Activated naive CD4-positive, alpha-beta T cell treated with anti-CD3 and anti-CD28 coated beads, Interleukin-2, amount 50 U/mL, for 24 hours (primary cell): ENCODE measurements at regions not wholly inside any gene's neighbourhood (a gene's known extent, or its start where the extent isn't known, plus 50 kb on each side); places are given as distances from the start of the nearest gene placed in this dataset.

ENCODE experiments used
- H3K27ac Mint-ChIP-seq: one replicate; pipeline ENCODE4 v1.8.0; 2021; ENCODE audit warnings: mild to moderate bottlenecking, mixed read lengths
- H3K27me3 Mint-ChIP-seq: one replicate; pipeline ENCODE4 v1.8.0; 2021; ENCODE audit warnings: mixed read lengths
- H3K36me3 Mint-ChIP-seq: one replicate; pipeline ENCODE4 v1.8.0; 2021; ENCODE audit warnings: mixed read lengths
- H3K4me1 Mint-ChIP-seq: one replicate; pipeline ENCODE4 v1.8.0; 2021; ENCODE audit warnings: mixed read lengths
- H3K4me3 Mint-ChIP-seq: one replicate; pipeline ENCODE4 v1.8.0; 2021; ENCODE audit warnings: mild to moderate bottlenecking, mixed read lengths
- H3K9me3 Mint-ChIP-seq: one replicate; pipeline ENCODE4 v1.8.0; 2021; ENCODE audit warnings: mixed read lengths

- H3K9me3 Mint-ChIP-seq: peaks cover 5% of the 10 kb centered on the region
- peaks cover 11% of the 10 kb centered on the region for H3K36me3 Mint-ChIP-seq
- no peak overlapping the region for H3K27ac Mint-ChIP-seq
- no peaks in the 10 kb centered on the region for H3K27me3 Mint-ChIP-seq
- no peak overlapping the region for H3K4me3 Mint-ChIP-seq
- H3K4me1 Mint-ChIP-seq: peaks cover 29% of the 10 kb centered on the region
Measured at GRCh38 chr4:108240366-108240765, 71.6 kb upstream of the LEF1 start.

- Mint-ChIP-seq H3K4me1 (peaks cover 23% of the 10 kb centered on the region), H3K27ac (no peak overlapping the region), H3K9me3 (peaks cover 11% of the 10 kb centered on the region), H3K4me3 (no peak overlapping the region), H3K27me3 (no peaks in the 10 kb centered on the region), H3K36me3 (peaks cover 25% of the 10 kb centered on the region)
Measured at GRCh38 chr4:108237693-108238092, 69.0 kb upstream of the LEF1 start.

- H3K9me3 Mint-ChIP-seq: peaks cover 11% of the 10 kb centered on the region
- H3K27me3 Mint-ChIP-seq: no peaks in the 10 kb centered on the region
- peaks cover 32% of the 10 kb centered on the region for H3K4me1 Mint-ChIP-seq
- peaks cover 34% of the 10 kb centered on the region for H3K36me3 Mint-ChIP-seq
- H3K4me3 Mint-ChIP-seq: no peak overlapping the region
- no peak overlapping the region for H3K27ac Mint-ChIP-seq
Measured at GRCh38 chr4:108236264-108236663, 67.5 kb upstream of the LEF1 start.

GRCh38 chr4:108227923-108228322 is 59.2 kb upstream of the LEF1 start:
- Mint-ChIP-seq H3K27me3 (no peaks in the 10 kb centered on the region), H3K9me3 (peaks cover 10% of the 10 kb centered on the region), H3K4me1 (peaks cover 18% of the 10 kb centered on the region), H3K27ac (peak overlapping the region; percentile 52), H3K4me3 (no peak overlapping the region), H3K36me3 (peaks cover 25% of the 10 kb centered on the region)

GRCh38 chr4:108224611-108225053 is 55.9 kb upstream of the LEF1 start:
- Mint-ChIP-seq H3K4me1 (peaks cover 7% of the 10 kb centered on the region), H3K4me3 (no peak overlapping the region), H3K36me3 (peaks cover 20% of the 10 kb centered on the region), H3K27me3 (no peaks in the 10 kb centered on the region), H3K27ac (no peak overlapping the region), H3K9me3 (peaks cover 11% of the 10 kb centered on the region)

GRCh38 chr4:108223313-108223712 is 54.6 kb upstream of the LEF1 start:
- peaks cover 16% of the 10 kb centered on the region for H3K36me3 Mint-ChIP-seq
- peaks cover 7% of the 10 kb centered on the region for H3K4me1 Mint-ChIP-seq
- H3K27ac Mint-ChIP-seq: no peak overlapping the region
- H3K27me3 Mint-ChIP-seq: no peaks in the 10 kb centered on the region
- H3K4me3 Mint-ChIP-seq: no peak overlapping the region
- H3K9me3 Mint-ChIP-seq: peaks cover 11% of the 10 kb centered on the region

- Mint-ChIP-seq H3K36me3 (peaks cover 28% of the 10 kb centered on the region), H3K27ac (no peak overlapping the region), H3K9me3 (peaks cover 6% of the 10 kb centered on the region)
Measured at GRCh38 chr4:108219998-108220397, 51.3 kb upstream of the LEF1 start.

More at GRCh38 chr4:108219998-108220397, 51.3 kb upstream of the LEF1 start:
- Mint-ChIP-seq H3K4me1 (no peaks in the 10 kb centered on the region), H3K27me3 (no peaks in the 10 kb centered on the region), H3K4me3 (no peak overlapping the region)
